Stomach (tissue), 8 donors: ENCODE measurements at regions not wholly inside any gene's neighbourhood (a gene's known extent, or its start where the extent isn't known, plus 50 kb on each side); places are given as distances from the start of the nearest gene placed in this dataset.

Source experiments
- DNase-seq, 2 donors: peaks; one replicate each; pipeline versions ENCODE4 v3.0.0 to v3.0.0-alpha.2; 2013 to 2019
- H3K27ac ChIP-seq, 5 donors: fragments of 200-600 bp in 4 of 5; sonication (generic) in 4 of 5; one replicate each; pipeline ENCODE4 v1.5.1; 2013 to 2019; ENCODE audit warnings: mild to moderate bottlenecking in 1 of 5, moderate library complexity in 1 of 5
- H3K27me3 ChIP-seq, 3 donors: fragments of 200-600 bp; sonication (generic); one replicate each; pipeline ENCODE4 v1.5.1; 2017 to 2019; ENCODE audit warnings: mixed run types in 1 of 3
- H3K36me3 ChIP-seq, 4 donors: fragments of 200-600 bp; sonication (generic); 1 replicate in 3 of 4; 2 replicates in 1 of 4; pipeline ENCODE4 v1.5.1; 2016 to 2019
- H3K4me1 ChIP-seq, 4 donors: fragments of 200-600 bp; sonication (generic); one replicate each; pipeline ENCODE4 v1.5.1; 2016 to 2019
- H3K4me3 ChIP-seq, 4 donors: fragments of 200-600 bp; sonication (generic) in 3 of 4; one replicate each; pipeline ENCODE4 v1.5.1; 2016 to 2019; ENCODE audit warnings: mild to moderate bottlenecking in 1 of 4
- H3K9me3 ChIP-seq, 4 donors: fragments of 200-600 bp; sonication (generic); one replicate each; pipeline ENCODE4 v1.5.1; 2016 to 2019
- EP300 ChIP-seq: sonication (generic); formaldehyde crosslinking; IDR thresholded peaks from one replicate; pipeline ENCODE4 v1.6.1; 2017; ENCODE audit warnings: antibody characterized with exemption
- POLR2A ChIP-seq, 4 donors: fragments of 450-650 bp; IDR thresholded peaks; one replicate each; pipeline ENCODE4 v1.6.1; 2016; ENCODE audit warnings: antibody characterized with exemption in 4 of 4, control low read depth in 2 of 4, mild to moderate bottlenecking in 1 of 4, moderate library complexity in 1 of 4
- POLR2AphosphoS5 ChIP-seq, 3 donors: sonication (generic); formaldehyde crosslinking; IDR thresholded peaks; one replicate each; pipeline ENCODE4 v1.6.1; 2016; ENCODE audit warnings: antibody characterized with exemption in 3 of 3
- WGBS, 5 donors: extraction: QIAGEN DNeasy Blood & Tissue Kit in 3 of 5; methylation state at CpG; one replicate each; pipeline versions ENCODE4 v1.1.5 to v1.1.7; 2013 to 2018; 5-methylcytosine and 5-hydroxymethylcytosine counted together
- intact Hi-C: fragments of 100-400 bp; cut with DNase I; formaldehyde crosslinking; loops from one replicate; pipeline ENCODE4 v1.15.1; 2023; ENCODE audit warnings: low total_unique reads
- TF ChIP-seq, protein P1 (sequence below), 7 experiments: fragments of 450-650 bp in 4 of 7; fragments of 200-600 bp in 3 of 7; sonication (generic) in 3 of 7; IDR thresholded peaks; one replicate each; pipeline ENCODE4 v1.5.1; 2016 to 2019; ENCODE audit warnings: antibody characterized with exemption in 7 of 7, control low read depth in 2 of 7, mild to moderate bottlenecking in 1 of 7
- donor health status: healthy with polysubstance abuse.
- donor health status: Bipolar disorder and iron deficiency.
- donor health status: healthy.

DNA sequence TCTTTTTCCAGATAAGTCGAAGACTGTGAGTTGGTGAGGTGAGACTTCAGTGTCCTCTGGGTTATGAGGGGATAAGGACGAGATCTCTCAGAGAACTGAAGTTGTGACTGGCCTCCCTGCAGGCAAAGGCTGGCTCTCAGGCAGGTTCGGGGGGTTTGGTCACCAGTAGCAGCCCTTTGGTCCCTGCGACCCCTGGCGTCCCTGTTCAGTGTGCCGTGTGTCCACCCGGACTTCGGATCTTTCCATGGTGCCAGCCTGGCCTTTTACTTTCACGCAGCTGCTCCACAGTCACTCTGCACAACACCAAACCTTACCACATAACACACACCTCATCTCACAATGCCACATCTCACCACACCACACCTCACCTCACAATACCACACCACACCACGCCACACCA, 131.9 kb downstream of the ERMARD start:
- peaks cover 0 to 16% (median 0%) of the 10 kb centered on the region in 3 donors for H3K27me3 ChIP-seq
- no peak overlapping the region for H3K27ac ChIP-seq
- intact Hi-C loops = no loop called here
- H3K36me3 ChIP-seq = no peaks in the 10 kb centered on the region
- H3K4me3 ChIP-seq = no peak overlapping the region
- no peak for DNase-seq
- no peaks in the 10 kb centered on the region for H3K4me1 ChIP-seq
- no peaks in the 10 kb centered on the region for H3K9me3 ChIP-seq
- TF ChIP-seq POLR2A (IDR thresholded peaks at IDR 0.05) = no peak
- TF ChIP-seq, protein P1, sequence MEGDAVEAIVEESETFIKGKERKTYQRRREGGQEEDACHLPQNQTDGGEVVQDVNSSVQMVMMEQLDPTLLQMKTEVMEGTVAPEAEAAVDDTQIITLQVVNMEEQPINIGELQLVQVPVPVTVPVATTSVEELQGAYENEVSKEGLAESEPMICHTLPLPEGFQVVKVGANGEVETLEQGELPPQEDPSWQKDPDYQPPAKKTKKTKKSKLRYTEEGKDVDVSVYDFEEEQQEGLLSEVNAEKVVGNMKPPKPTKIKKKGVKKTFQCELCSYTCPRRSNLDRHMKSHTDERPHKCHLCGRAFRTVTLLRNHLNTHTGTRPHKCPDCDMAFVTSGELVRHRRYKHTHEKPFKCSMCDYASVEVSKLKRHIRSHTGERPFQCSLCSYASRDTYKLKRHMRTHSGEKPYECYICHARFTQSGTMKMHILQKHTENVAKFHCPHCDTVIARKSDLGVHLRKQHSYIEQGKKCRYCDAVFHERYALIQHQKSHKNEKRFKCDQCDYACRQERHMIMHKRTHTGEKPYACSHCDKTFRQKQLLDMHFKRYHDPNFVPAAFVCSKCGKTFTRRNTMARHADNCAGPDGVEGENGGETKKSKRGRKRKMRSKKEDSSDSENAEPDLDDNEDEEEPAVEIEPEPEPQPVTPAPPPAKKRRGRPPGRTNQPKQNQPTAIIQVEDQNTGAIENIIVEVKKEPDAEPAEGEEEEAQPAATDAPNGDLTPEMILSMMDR (IDR thresholded peaks at IDR 0.05) = no peak
- no peak for TF ChIP-seq EP300
- no peak for TF ChIP-seq POLR2AphosphoS5 (IDR thresholded peaks at IDR 0.05)
- 75 to 92% (median 81%) methylated on average over 10 of the region's 10 CpGs for WGBS, 5 donors

DNA sequence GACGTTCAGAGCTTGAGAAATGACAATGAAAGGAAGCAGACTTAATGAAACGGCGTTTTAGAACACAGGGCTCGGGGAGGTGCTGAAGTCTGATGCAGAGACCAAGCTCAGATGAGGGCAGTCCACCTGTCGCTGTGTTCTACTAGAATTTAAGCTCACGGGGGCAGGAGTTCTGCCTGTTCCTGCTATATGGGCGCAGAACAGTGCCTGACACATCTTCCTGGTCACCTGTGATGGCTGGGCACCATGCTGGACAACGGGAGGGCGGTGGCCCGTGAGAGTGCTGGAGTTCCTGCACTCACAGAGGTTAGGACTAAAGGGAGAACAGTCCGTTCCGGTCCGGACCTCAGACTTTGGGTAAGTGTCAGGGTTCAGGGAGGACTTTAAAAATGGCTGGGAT, 130.6 kb downstream of the ERMARD start:
- no peak overlapping the region for H3K27ac ChIP-seq
- 81 to 88% (median 84%) methylated on average over 13 of the region's 13 CpGs for WGBS, 5 donors
- intact Hi-C loops = no loop called here
- no peak overlapping the region for H3K4me3 ChIP-seq
- no peaks in the 10 kb centered on the region for H3K9me3 ChIP-seq
- H3K36me3 ChIP-seq = no peaks in the 10 kb centered on the region
- DNase-seq = no peak
- TF ChIP-seq, protein P1 (IDR thresholded peaks at IDR 0.05) = no peak
- TF ChIP-seq POLR2A (IDR thresholded peaks at IDR 0.05) = no peak
- no peak for TF ChIP-seq EP300
- TF ChIP-seq POLR2AphosphoS5 (IDR thresholded peaks at IDR 0.05) = no peak
- no peaks in the 10 kb centered on the region for H3K4me1 ChIP-seq
- H3K27me3 ChIP-seq = peaks cover 0 to 16% (median 0%) of the 10 kb centered on the region in 3 donors

DNA sequence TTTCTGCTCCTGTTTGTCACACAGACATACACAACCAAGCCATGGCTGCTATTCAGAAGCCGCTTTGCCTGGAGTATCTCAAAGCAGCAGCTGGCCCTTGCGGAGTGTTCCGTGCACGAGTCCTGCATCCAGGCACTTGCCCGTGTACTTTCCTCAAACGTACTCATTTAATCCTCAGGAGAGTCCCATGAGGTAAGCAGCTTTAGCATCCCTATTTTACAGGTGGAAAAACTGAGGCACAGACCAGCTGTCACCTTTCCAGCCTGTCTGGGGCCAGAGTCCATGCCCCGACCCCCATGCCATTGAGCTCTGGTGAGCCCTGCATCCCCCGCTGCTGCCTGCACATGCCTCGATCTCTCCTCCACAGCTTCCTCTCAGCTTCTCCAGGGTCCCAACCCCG, 130.0 kb downstream of the ERMARD start:
- TF ChIP-seq POLR2AphosphoS5 (IDR thresholded peaks at IDR 0.05) (no peak), POLR2A (IDR thresholded peaks at IDR 0.05) (no peak), EP300 (no peak)
- TF ChIP-seq, protein P1 (IDR thresholded peaks at IDR 0.05) = no peak
- H3K27me3 ChIP-seq = peaks cover 0 to 16% (median 0%) of the 10 kb centered on the region in 3 donors
- no peaks in the 10 kb centered on the region for H3K9me3 ChIP-seq
- intact Hi-C loops = no loop called here
- 84 to 88% (median 86%) methylated on average over 10 of the region's 10 CpGs for WGBS, 5 donors
- no peak overlapping the region for H3K4me3 ChIP-seq
- H3K27ac ChIP-seq = no peak overlapping the region
- no peaks in the 10 kb centered on the region for H3K36me3 ChIP-seq
- DNase-seq = no peak
- no peaks in the 10 kb centered on the region for H3K4me1 ChIP-seq

DNA sequence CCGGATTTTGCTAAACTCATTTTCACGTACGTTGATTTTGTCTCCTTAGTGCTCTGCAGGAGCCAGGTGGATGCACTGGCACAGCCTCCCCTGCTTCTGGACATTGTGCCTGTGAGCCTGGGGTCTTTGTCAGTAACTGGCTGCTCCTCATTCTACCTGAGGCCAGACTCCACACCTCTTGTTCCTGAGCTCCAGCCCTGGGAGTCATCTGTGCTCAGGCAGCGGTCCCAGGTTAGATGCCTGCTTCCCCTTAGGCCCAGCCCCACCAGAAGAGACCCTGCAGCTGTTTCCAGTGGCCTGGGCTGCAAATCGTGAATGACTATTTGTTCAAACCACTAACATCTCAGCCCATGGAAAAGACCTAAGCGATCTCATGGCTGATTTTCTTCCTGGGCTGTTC, 129.1 kb downstream of the ERMARD start:
- Histone ChIP-seq H3K27me3 (peaks cover 0 to 11% (median 0%) of the 10 kb centered on the region in 3 donors), H3K9me3 (peaks cover 0 to 2% (median 0%) of the 10 kb centered on the region in 4 donors), H3K4me3 (no peak overlapping the region), H3K4me1 (no peaks in the 10 kb centered on the region), H3K27ac (no peak overlapping the region), H3K36me3 (no peaks in the 10 kb centered on the region)
- intact Hi-C loops = no loop called here
- WGBS, 5 donors = 81 to 87% (median 84%) methylated on average over 6 of the region's 6 CpGs
- TF ChIP-seq POLR2A (IDR thresholded peaks at IDR 0.05) = no peak
- TF ChIP-seq, protein P1 (IDR thresholded peaks at IDR 0.05) = no peak
- DNase-seq = no peak
